HEK293T (cell line): ENCODE measurements at regions not wholly inside any gene's neighbourhood (a gene's known extent, or its start where the extent isn't known, plus 50 kb on each side); places are given as distances from the start of the nearest gene placed in this dataset.
A peak's percentile ranks its signal among the peaks of the same experiment; 100 is the strongest.

Experiments
- CTCF ChIA-PET: fragments of 350-600 bp; formaldehyde crosslinking; extraction: SDS; loops from one replicate; lab custom pipeline; 2021; ENCODE audit warnings: antibody characterized with exemption, inconsistent platforms; lab: Yijun Ruan, JAX
- POLR2A ChIA-PET: fragments of 350-600 bp; formaldehyde crosslinking; extraction: SDS; loops from one replicate; lab custom pipeline; 2020; ENCODE audit warnings: antibody characterized with exemption, inconsistent platforms; lab: Yijun Ruan, JAX
- DNase-seq: peaks from one replicate; pipeline ENCODE4 v3.0.0; 2012; ENCODE audit warnings: mixed read lengths; ENCODE audit errors: extremely low spot score
- ARNT ChIP-seq: fragments of 450-650 bp; IDR thresholded peaks from 2 replicates; pipeline ENCODE4 v1.6.1; 2017; ENCODE audit warnings: mild to moderate bottlenecking
- BHLHE40 ChIP-seq: fragments of 450-650 bp; IDR thresholded peaks from 2 replicates; pipeline ENCODE4 v1.6.1; 2016; ENCODE audit warnings: mild to moderate bottlenecking, moderate library complexity, borderline replicate concordance
- CTBP1 ChIP-seq: fragments of 450-650 bp; IDR thresholded peaks from 2 replicates; pipeline ENCODE4 v1.6.1; 2016; ENCODE audit warnings: borderline replicate concordance
- ELF4 ChIP-seq: fragments of 450-650 bp; IDR thresholded peaks from 2 replicates; pipeline ENCODE4 v1.6.1; 2017; ENCODE audit warnings: antibody characterized with exemption
- FOXA1 ChIP-seq: fragments of 450-650 bp; IDR thresholded peaks from 2 replicates; pipeline ENCODE4 v1.6.1; 2016; ENCODE audit warnings: mild to moderate bottlenecking
- FOXK2 ChIP-seq: fragments of 450-650 bp; IDR thresholded peaks from 2 replicates; pipeline ENCODE4 v1.6.1; 2016; ENCODE audit warnings: mild to moderate bottlenecking
- FOXM1 ChIP-seq: fragments of 450-650 bp; IDR thresholded peaks from 2 replicates; pipeline ENCODE4 v1.6.1; 2017; ENCODE audit warnings: mild to moderate bottlenecking, borderline replicate concordance
- HDGF ChIP-seq: fragments of 450-650 bp; IDR thresholded peaks from 2 replicates; pipeline ENCODE4 v1.6.1; 2017; ENCODE audit warnings: antibody characterized with exemption, borderline replicate concordance
- L3MBTL2 ChIP-seq: fragments of 450-650 bp; conservative IDR thresholded peaks from 2 replicates; pipeline ENCODE4 v1.6.1; 2016; ENCODE audit warnings: mild to moderate bottlenecking
- LEF1 ChIP-seq: fragments of 450-650 bp; IDR thresholded peaks from 2 replicates; pipeline ENCODE4 v1.6.1; 2017; ENCODE audit warnings: mild to moderate bottlenecking, borderline replicate concordance
- NFRKB ChIP-seq: fragments of 450-650 bp; IDR thresholded peaks from 2 replicates; pipeline ENCODE4 v1.6.1; 2016; ENCODE audit warnings: mild to moderate bottlenecking, moderate library complexity
- SP1 ChIP-seq: fragments of 450-650 bp; IDR thresholded peaks from 2 replicates; pipeline ENCODE4 v1.6.1; 2017
- SUZ12 ChIP-seq: fragments of 450-650 bp; IDR thresholded peaks from 2 replicates; pipeline ENCODE4 v1.6.1; 2016; ENCODE audit warnings: mild to moderate bottlenecking
- TARDBP ChIP-seq: fragments of 450-650 bp; IDR thresholded peaks from 2 replicates; pipeline ENCODE4 v1.6.1; 2016
- ZNF384 ChIP-seq: fragments of 450-650 bp; IDR thresholded peaks from 2 replicates; pipeline ENCODE4 v1.6.1; 2016
- TF ChIP-seq, protein P1 (sequence below): fragments of 450-650 bp; IDR thresholded peaks from 2 replicates; pipeline ENCODE4 v1.6.1; 2016

DNA sequence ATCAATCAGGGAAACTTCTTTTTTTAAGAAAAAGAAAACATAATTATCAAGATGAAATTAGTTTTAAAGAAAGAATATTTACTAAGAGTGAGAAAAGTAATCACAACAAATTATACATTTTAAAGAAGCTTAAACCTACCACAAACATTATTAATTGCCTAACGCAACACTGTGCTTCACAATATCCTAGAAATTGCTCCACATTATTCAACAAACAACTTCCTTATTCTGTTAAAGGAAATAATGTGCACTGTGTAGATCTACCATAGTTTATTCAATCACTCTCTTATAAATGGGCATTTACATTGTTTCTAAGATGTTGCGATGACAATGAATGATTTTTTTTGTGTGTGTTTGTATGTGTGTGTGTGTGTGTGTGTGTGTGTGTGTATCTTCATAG lies 525.9 kb upstream of the KCNMB2 start:
- DNase-seq = no peak
- TF ChIP-seq CTBP1 = no peak
- TF ChIP-seq HDGF = no peak
- no peak for TF ChIP-seq ARNT
- no peak for TF ChIP-seq NFRKB
- TF ChIP-seq LEF1 = no peak
- CTCF ChIA-PET = no interaction called here
- POLR2A ChIA-PET = no interaction called here

DNA sequence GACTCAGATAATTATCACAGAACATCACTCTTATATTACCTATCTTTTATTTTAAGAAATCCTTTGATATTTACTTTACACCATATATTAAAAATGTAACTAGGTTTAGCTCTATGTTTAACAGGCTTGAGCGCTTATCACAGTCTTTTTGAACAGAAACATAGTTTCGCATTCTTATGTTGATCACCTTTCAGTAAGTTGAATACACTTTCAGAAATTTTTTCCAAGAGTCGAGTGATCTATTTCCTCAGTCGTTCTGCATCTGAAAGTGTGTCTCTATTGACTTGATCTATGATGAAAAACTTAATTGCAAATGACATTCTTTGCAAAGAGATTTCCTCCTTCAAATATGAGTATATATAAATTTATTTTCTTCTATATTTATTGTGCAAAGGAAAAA lies 516.6 kb upstream of the KCNMB2 start:
- ChIA-PET CTCF (no interaction called here), POLR2A (no interaction called here)
- TF ChIP-seq CTBP1 (no peak), FOXM1 (no peak), NFRKB (no peak), HDGF (no peak), L3MBTL2 (no peak), SP1 (no peak), ARNT (no peak), ELF4 (no peak), FOXA1 (no peak), TARDBP (no peak), ZNF384 (no peak), SUZ12 (no peak), BHLHE40 (no peak), LEF1 (no peak), FOXK2 (no peak)
- TF ChIP-seq, protein P1, sequence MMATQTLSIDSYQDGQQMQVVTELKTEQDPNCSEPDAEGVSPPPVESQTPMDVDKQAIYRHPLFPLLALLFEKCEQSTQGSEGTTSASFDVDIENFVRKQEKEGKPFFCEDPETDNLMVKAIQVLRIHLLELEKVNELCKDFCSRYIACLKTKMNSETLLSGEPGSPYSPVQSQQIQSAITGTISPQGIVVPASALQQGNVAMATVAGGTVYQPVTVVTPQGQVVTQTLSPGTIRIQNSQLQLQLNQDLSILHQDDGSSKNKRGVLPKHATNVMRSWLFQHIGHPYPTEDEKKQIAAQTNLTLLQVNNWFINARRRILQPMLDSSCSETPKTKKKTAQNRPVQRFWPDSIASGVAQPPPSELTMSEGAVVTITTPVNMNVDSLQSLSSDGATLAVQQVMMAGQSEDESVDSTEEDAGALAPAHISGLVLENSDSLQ = no peak
- no peak for DNase-seq

DNA sequence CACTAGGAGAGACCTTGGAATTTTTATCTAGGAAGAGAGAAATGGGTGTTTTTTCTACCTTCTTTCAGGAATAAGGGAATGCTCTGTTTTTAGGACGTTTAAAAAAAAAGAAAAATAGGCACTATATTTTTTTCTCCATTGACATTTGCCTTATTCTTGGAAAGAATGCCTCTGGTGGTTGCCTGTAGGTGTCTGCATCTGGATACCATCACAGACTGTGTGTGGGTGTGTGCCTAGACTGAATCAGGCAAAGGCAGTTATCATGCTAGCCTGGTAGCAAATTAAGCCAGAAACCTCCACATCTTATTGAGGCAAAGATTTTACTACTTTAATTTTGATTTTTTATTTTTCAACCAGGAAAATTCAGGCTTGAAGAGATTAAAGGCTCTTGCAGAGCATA lies 513.6 kb upstream of the KCNMB2 start:
- peak; percentile 4 for DNase-seq
- ChIA-PET CTCF (no interaction called here), POLR2A (no interaction called here)
- TF ChIP-seq BHLHE40 (no peak), NFRKB (no peak), SUZ12 (no peak), FOXM1 (no peak)

DNA sequence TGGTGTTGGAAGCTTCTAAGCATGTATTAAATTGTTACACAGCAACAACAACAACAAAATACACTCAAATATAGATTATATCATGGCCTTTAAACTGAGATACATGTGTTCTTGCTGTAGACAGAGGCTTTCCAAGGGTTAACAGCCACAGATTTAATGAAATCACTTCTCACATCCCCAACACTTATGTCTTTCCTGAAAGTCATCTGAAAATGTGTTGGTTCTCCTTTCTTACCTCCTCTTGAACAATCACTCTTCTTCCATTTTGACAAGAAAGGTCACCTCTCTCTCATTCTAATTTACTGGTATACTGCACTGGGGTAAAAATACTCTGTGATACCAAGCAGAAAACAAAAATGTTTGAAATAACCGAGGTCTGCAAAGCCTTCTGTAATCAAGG lies 507.3 kb upstream of the KCNMB2 start:
- POLR2A ChIA-PET = no interaction called here
- CTCF ChIA-PET = no interaction called here
- no peak for DNase-seq
- TF ChIP-seq FOXA1 (no peak), SP1 (no peak)

DNA sequence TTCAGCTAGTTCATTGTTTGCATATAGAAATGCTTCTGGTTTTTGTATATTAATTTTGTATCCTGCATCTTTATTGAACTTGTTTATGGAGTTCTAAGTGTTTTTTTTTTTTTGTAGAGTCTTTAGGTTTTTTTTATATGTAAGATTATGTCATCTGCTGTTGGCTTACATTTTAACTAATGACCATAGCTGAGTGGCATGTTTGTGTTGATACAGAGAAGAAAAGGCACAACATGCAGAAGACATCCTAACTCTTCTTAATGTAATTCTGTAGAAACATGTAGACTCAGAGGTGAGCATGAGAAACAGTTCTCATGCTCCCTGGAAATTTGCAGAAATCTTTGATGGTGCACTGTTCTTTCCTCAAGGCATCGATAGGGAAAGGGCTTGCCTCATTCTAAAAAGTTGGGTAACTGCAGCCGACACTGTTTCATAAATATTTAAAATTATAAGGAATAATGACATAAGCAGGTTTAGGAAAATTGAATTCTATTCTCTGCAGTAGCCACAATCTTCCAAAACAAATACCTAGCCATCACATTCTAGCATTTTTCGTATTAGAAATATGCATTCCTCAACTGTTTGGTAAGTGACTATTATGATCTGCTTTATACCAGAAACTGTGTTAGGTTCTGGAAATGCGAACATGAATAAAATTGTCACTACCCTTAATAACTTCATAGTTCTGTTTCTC lies 499.6 kb upstream of the KCNMB2 start:
- POLR2A ChIA-PET = no interaction called here
- no peak for DNase-seq
- CTCF ChIA-PET = no interaction called here

DNA sequence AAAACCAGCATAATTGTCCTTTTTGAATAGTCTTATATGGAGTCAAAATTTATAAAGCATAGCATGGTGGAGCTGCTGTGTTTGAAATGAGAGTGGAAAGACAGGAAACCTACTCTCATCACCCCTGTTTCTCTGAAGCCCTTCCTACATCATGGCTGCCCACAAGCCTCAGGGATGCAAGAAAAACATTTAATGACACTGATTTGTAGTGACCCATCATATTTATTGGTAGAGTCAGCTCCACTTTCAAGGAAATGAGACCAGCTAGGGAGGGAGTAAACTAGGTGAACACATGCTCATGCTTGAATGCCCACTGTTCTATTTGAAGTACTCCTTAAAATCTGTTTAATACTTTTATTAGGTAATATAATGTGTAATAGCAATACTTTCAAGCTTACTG lies 494.3 kb upstream of the KCNMB2 start:
- CTCF ChIA-PET = no interaction called here
- TF ChIP-seq BHLHE40 (no peak), HDGF (no peak), SP1 (no peak), LEF1 (no peak), L3MBTL2 (no peak), ARNT (no peak), ZNF384 (no peak), FOXM1 (no peak), CTBP1 (no peak), FOXK2 (no peak), SUZ12 (no peak), TARDBP (no peak), ELF4 (no peak), FOXA1 (no peak), NFRKB (no peak)
- TF ChIP-seq, protein P1 = no peak
- POLR2A ChIA-PET = no interaction called here

More for the DNA sequence above, 499.6 kb upstream of the KCNMB2 start:
- TF ChIP-seq ELF4 (no peak), FOXK2 (no peak), L3MBTL2 (no peak), FOXA1 (no peak), SUZ12 (no peak), HDGF (no peak), BHLHE40 (no peak), LEF1 (no peak)
- TF ChIP-seq, protein P1 = no peak

DNA sequence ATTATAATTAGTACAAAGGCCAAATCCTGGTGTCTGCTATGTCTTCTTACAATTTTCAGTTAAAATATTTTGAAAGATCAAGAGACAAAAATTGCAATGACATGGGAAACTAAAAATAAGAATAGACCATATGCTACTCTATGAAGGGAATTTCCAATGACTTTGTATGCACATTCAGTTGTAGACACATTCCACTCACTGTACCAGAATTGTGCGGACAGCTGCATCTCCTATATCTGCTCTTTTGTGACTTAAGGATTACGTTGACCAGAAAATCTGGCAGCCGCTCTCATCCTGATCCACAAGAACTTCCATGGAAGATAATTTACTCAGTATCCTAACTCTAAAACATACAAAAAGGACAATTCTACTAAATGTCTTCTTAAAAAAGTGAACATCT lies 493.9 kb upstream of the KCNMB2 start:
- CTCF ChIA-PET = no interaction called here
- TF ChIP-seq LEF1 (no peak), SP1 (no peak), BHLHE40 (no peak), SUZ12 (no peak), ELF4 (no peak), FOXM1 (no peak), HDGF (no peak), ZNF384 (no peak), CTBP1 (no peak), FOXA1 (no peak), FOXK2 (no peak), ARNT (no peak), L3MBTL2 (no peak), NFRKB (no peak), TARDBP (no peak)
- TF ChIP-seq, protein P1 = no peak
- DNase-seq = no peak
- POLR2A ChIA-PET = no interaction called here

More for the DNA sequence above, 494.3 kb upstream of the KCNMB2 start:
- no peak for DNase-seq
